Fibroblast of skin of scalp (primary cell): ENCODE measurements at regions not wholly inside any gene's neighbourhood (a gene's known extent, or its start where the extent isn't known, plus 50 kb on each side); places are given as distances from the start of the nearest gene placed in this dataset.
"Not testable (repeated sequence)": the region's sequence is repeated elsewhere in the genome, so short reads cannot be mapped to it uniquely, and the experiment has no call there.

Experiments
- DNase-seq: peaks from one replicate; pipeline ENCODE4 v3.0.0-alpha.2; 2013

- DNase-seq, result no peak
Observed at GRCh38 chr15:81899730-81900129, 146.1 kb downstream of the MEX3B start.

GRCh38 chr15:81899024-81899423 is 146.8 kb downstream of the MEX3B start:
- DNase-seq, result no peak

GRCh38 chr15:81897057-81897677 is 148.7 kb downstream of the MEX3B start:
- DNase-seq, result peak; percentile 91

- no peak for DNase-seq
Observed at GRCh38 chr15:81896356-81896755, 149.5 kb downstream of the MEX3B start.

- DNase-seq, result peak; percentile 68
Observed at GRCh38 chr15:81895723-81896122, 150.1 kb downstream of the MEX3B start.

GRCh38 chr15:81894061-81894460 is 151.8 kb downstream of the MEX3B start:
- DNase-seq, result no peak

- DNase-seq, result no peak
Observed at GRCh38 chr15:81893182-81893835, 152.5 kb downstream of the MEX3B start.

GRCh38 chr15:81890496-81890895 is 155.3 kb downstream of the MEX3B start:
- no peak for DNase-seq

GRCh38 chr15:81889485-81889881 is 156.3 kb downstream of the MEX3B start:
- no peak for DNase-seq

GRCh38 chr15:81888748-81889484 is 156.9 kb downstream of the MEX3B start:
- peak; percentile 88 for DNase-seq

- peak; percentile 84 for DNase-seq
Observed at GRCh38 chr15:81887912-81888311, 157.9 kb downstream of the MEX3B start.

- DNase-seq, result not testable (repeated sequence)
Observed at GRCh38 chr15:81887188-81887587, 158.6 kb downstream of the MEX3B start.

- peak; percentile 50 for DNase-seq
Observed at GRCh38 chr15:81886591-81886990, 159.2 kb downstream of the MEX3B start.

GRCh38 chr15:81886080-81886479 is 159.7 kb downstream of the MEX3B start:
- no peak for DNase-seq

GRCh38 chr15:81885135-81885534 is 160.7 kb downstream of the MEX3B start:
- no peak for DNase-seq

GRCh38 chr15:81882504-81882903 is 163.3 kb downstream of the MEX3B start:
- no peak for DNase-seq

- no peak for DNase-seq
Observed at GRCh38 chr15:81880833-81881232, 165.0 kb downstream of the MEX3B start.

- DNase-seq, result no peak
Observed at GRCh38 chr15:81880314-81880713, 165.5 kb downstream of the MEX3B start.

- DNase-seq, result not testable (repeated sequence)
Observed at GRCh38 chr15:81875717-81876116, 170.1 kb downstream of the MEX3B start.

- DNase-seq, result not testable (repeated sequence)
Observed at GRCh38 chr15:81870746-81871106, 175.1 kb downstream of the MEX3B start.

GRCh38 chr15:81870062-81870745 is 175.6 kb downstream of the MEX3B start:
- DNase-seq, result not testable (repeated sequence)

GRCh38 chr15:81869161-81869954 is 176.5 kb downstream of the MEX3B start:
- no peak for DNase-seq
